Nephron (organoid): ENCODE measurements at regions not wholly inside any gene's neighbourhood (a gene's known extent, or its start where the extent isn't known, plus 50 kb on each side); places are given as distances from the start of the nearest gene placed in this dataset.
"Not testable (repeated sequence)": the region's sequence is repeated elsewhere in the genome, so short reads cannot be mapped to it uniquely, and the experiment has no call there.

Experiments
- H3K27ac Mint-ChIP-seq, 3 experiments: 2 replicates each; pipeline ENCODE4 v1.8.0; 2020; ENCODE audit warnings: mixed read lengths in 3 of 3, mild to moderate bottlenecking in 2 of 3, moderate library complexity in 1 of 3
- H3K27me3 Mint-ChIP-seq: 2 replicates; pipeline ENCODE4 v1.8.0; 2021; ENCODE audit warnings: low read depth, mild to moderate bottlenecking, moderate library complexity, mixed read lengths
- H3K36me3 Mint-ChIP-seq: 2 replicates; pipeline ENCODE4 v1.8.0; 2020; ENCODE audit warnings: low read depth, mixed read lengths
- H3K4me1 Mint-ChIP-seq: 2 replicates; pipeline ENCODE4 v1.8.0; 2020; ENCODE audit warnings: mixed read lengths
- H3K4me3 Mint-ChIP-seq, 3 experiments: 2 replicates each; pipeline ENCODE4 v1.8.0; 2020; ENCODE audit warnings: mild to moderate bottlenecking in 3 of 3, mixed read lengths in 3 of 3, moderate library complexity in 2 of 3
- H3K9me3 Mint-ChIP-seq: 2 replicates; pipeline ENCODE4 v1.8.0; 2020; ENCODE audit warnings: mixed read lengths
- TF ChIP-seq, protein P1 (sequence below), 3 experiments: fragments of 200-600 bp; sonication (generic); IDR thresholded peaks; one replicate each; pipeline ENCODE4 v1.5.0; 2021; ENCODE audit warnings: antibody characterized with exemption in 3 of 3; ENCODE audit not compliant: unreplicated experiment in 3 of 3

DNA sequence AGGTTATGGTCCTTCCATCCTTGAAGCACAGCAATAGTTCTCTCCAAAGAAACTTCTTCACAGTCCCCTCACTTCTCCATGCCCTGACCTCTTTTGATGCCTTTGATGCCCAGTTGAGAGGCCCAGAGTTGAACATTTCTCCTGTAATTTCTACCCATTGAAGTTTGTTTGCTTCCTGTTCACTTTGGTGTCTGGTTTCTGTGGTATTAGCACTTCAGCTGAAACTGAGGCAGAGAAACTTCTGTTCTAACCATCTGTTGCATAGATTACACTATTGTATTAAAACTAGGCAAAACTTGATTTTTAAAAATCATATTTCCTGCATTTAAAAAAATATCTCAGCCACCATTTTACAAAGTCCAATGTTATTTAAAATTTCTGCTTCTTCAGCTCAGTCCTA, 89.8 kb upstream of the ADGRG2 start:
- no peak overlapping the region for H3K4me3 Mint-ChIP-seq
- H3K9me3 Mint-ChIP-seq, result peaks cover 3% of the 10 kb centered on the region
- no peaks in the 10 kb centered on the region for H3K36me3 Mint-ChIP-seq
- H3K27ac Mint-ChIP-seq, result no peak overlapping the region
- TF ChIP-seq, protein P1, sequence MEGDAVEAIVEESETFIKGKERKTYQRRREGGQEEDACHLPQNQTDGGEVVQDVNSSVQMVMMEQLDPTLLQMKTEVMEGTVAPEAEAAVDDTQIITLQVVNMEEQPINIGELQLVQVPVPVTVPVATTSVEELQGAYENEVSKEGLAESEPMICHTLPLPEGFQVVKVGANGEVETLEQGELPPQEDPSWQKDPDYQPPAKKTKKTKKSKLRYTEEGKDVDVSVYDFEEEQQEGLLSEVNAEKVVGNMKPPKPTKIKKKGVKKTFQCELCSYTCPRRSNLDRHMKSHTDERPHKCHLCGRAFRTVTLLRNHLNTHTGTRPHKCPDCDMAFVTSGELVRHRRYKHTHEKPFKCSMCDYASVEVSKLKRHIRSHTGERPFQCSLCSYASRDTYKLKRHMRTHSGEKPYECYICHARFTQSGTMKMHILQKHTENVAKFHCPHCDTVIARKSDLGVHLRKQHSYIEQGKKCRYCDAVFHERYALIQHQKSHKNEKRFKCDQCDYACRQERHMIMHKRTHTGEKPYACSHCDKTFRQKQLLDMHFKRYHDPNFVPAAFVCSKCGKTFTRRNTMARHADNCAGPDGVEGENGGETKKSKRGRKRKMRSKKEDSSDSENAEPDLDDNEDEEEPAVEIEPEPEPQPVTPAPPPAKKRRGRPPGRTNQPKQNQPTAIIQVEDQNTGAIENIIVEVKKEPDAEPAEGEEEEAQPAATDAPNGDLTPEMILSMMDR (IDR thresholded peaks at IDR 0.05; ENCODE audit: unreplicated experiment in 3 of 3), result no peak
- no peaks in the 10 kb centered on the region for H3K27me3 Mint-ChIP-seq
- peaks cover 17% of the 10 kb centered on the region for H3K4me1 Mint-ChIP-seq

DNA sequence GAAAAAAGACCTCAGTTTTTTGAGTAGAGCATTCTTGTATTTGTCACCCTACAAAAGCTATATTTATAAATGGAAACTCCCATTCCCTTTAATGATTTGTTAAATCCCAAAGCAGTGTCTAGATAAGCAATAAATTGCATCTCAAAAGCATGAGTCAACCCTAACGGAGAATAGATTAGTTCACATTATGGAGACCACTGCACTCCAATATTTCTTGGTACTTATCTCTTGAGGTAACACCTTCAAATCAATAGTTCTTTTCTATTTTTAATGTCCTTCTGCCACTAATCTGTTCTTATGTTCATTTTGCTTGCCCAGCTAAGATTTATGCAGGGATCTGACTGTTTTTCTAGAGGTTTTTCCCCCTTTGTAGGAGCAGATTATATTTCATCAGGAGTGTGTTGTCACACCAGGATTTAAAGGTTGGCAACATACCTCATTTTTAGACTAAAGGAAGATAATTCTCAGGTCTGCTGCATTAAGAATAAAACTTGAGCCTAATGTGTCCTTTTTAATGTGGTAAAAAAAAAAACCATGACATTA, 91.4 kb upstream of the ADGRG2 start:
- peak overlapping the region in 1 of 3 experiments; percentile 15 for H3K27ac Mint-ChIP-seq
- peaks cover 3% of the 10 kb centered on the region for H3K9me3 Mint-ChIP-seq
- TF ChIP-seq, protein P1 (IDR thresholded peaks at IDR 0.05; ENCODE audit: unreplicated experiment in 3 of 3), result no peak
- H3K27me3 Mint-ChIP-seq, result no peaks in the 10 kb centered on the region
- H3K4me3 Mint-ChIP-seq, result no peak overlapping the region
- peaks cover 17% of the 10 kb centered on the region for H3K4me1 Mint-ChIP-seq
- H3K36me3 Mint-ChIP-seq, result no peaks in the 10 kb centered on the region

DNA sequence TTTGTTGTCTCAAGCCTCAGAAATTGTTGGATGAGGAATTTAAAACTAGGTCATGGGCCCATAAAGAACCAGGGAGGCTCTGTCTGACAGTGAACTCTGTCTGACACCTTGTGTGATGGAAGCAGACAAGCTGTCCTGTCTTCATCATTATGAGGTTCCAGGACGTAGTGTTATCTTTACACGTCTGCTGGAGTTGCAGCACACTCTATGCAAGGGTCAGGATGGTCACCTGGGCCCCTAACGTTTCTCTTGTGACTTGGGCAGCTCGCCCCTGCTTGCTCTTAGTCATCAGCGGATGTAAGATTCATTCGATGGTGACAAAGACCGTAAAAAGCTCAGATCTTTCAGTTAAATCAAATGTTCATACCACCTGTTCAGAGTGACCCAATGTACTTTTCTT, 92.0 kb upstream of the ADGRG2 start:
- H3K36me3 Mint-ChIP-seq, result no peaks in the 10 kb centered on the region
- TF ChIP-seq, protein P1 (IDR thresholded peaks at IDR 0.05; ENCODE audit: unreplicated experiment in 3 of 3), result no peak
- H3K4me3 Mint-ChIP-seq, result no peak overlapping the region
- H3K4me1 Mint-ChIP-seq, result peaks cover 17% of the 10 kb centered on the region
- H3K27ac Mint-ChIP-seq, result peak overlapping the region in 1 of 3 experiments; percentile 12
- no peaks in the 10 kb centered on the region for H3K27me3 Mint-ChIP-seq
- no peaks in the 10 kb centered on the region for H3K9me3 Mint-ChIP-seq

DNA sequence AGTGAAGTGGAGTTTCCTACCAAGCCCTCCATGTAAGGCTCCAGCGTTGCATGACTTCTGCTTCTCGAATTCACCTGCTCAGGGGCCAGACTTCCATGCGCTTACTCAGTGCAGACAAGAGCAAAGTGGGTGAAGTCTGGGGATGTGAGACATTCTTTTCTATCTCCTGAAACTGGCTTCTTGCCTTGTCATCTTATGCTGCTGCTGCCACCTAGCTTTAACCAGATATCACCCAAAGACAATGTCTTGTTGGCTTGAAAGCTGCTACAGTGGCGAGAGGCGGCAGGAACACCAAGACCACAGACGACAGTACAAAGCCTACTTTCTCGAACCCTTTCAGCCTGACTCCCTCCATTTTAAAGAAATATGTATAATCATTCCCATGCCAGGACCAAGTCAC, 103.6 kb upstream of the ADGRG2 start:
- no peak overlapping the region for H3K4me3 Mint-ChIP-seq
- peaks cover 6% of the 10 kb centered on the region for H3K9me3 Mint-ChIP-seq
- H3K4me1 Mint-ChIP-seq, result no peaks in the 10 kb centered on the region
- H3K36me3 Mint-ChIP-seq, result no peaks in the 10 kb centered on the region
- H3K27ac Mint-ChIP-seq, result no peak overlapping the region
- H3K27me3 Mint-ChIP-seq, result no peaks in the 10 kb centered on the region
- TF ChIP-seq, protein P1 (IDR thresholded peaks at IDR 0.05; ENCODE audit: unreplicated experiment in 3 of 3), result peak in 1 of 3 experiments; percentile 10

DNA sequence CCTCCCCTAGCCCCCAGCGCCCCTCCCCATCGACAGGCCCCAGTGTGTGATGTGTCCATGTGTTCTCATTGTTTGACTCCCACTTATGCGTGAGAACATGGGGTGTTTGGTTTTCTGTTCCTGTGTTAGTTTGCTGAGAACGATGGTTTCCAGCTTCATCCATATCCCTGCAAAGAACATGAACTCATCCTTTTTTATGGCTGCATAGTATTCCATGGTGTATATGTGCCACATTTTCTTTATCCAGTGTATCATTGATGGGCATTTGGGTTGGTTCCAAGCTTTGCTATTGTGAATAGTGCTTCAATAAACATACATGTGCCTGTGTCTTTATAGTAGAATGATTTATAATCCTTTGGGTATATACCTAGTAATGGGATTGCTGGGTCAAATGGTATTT, 107.6 kb upstream of the ADGRG2 start:
- not testable (repeated sequence) for H3K4me1 Mint-ChIP-seq, H3K36me3 Mint-ChIP-seq, H3K4me3 Mint-ChIP-seq, H3K27me3 Mint-ChIP-seq, H3K27ac Mint-ChIP-seq, H3K9me3 Mint-ChIP-seq

DNA sequence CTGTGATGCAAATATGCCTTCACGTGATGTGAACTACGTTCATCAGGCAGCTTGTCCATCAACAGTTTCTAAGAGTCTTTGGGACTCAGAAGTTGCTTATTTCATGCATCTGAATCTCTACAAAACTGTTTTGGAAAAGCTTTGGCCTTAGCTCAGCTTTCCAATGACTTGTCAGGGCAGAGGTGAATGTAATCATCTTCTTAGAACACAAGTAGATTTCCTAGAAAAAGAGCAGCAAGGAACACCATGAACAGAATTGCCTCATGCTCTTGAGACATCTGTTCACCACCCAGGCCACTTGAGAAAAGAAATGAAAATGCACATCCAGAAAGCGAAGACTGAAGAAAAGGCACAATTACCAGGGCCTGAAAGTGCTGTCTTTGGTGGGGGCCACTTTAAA, 105.8 kb upstream of the PDHA1 start:
- Mint-ChIP-seq H3K4me3 (no peak overlapping the region), H3K27ac (no peak overlapping the region)

More for the DNA sequence above, 105.8 kb upstream of the PDHA1 start:
- no peaks in the 10 kb centered on the region for H3K36me3 Mint-ChIP-seq
- TF ChIP-seq, protein P1 (IDR thresholded peaks at IDR 0.05; ENCODE audit: unreplicated experiment in 3 of 3), result no peak
- H3K4me1 Mint-ChIP-seq, result no peaks in the 10 kb centered on the region
- peaks cover 41% of the 10 kb centered on the region for H3K9me3 Mint-ChIP-seq
- H3K27me3 Mint-ChIP-seq, result no peaks in the 10 kb centered on the region
